Psoas muscle (tissue), 7 donors: ENCODE measurements at regions not wholly inside any gene's neighbourhood (a gene's known extent, or its start where the extent isn't known, plus 50 kb on each side); places are given as distances from the start of the nearest gene placed in this dataset.

ENCODE experiments used
- ATAC-seq, 4 donors: fragments of 200-7000 bp; cut with Tn5 transposase; one replicate each; pipeline ENCODE4 v1.9.1; 2020; ENCODE audit warnings: moderate library complexity in 3 of 4, mild to moderate bottlenecking in 2 of 4
- DNase-seq, 2 donors: peaks; one replicate each; pipeline ENCODE4 v3.0.0-alpha.2; 2020
- H3K27ac ChIP-seq: fragments of 200-600 bp; one replicate; pipeline ENCODE4 v1.8.0; 2022
- H3K27me3 ChIP-seq, 3 donors: fragments of 200-600 bp in 1 of 3; one replicate each; pipeline versions ENCODE4 v1.6.1 to v1.8.0; 2013 to 2022; ENCODE audit warnings: low read length in 2 of 3, mild to moderate bottlenecking in 2 of 3, moderate library complexity in 1 of 3; ENCODE audit not compliant: insufficient read depth in 3 of 3
- H3K36me3 ChIP-seq, 2 donors: fragments of 200-600 bp in 1 of 2; one replicate each; pipeline versions ENCODE4 v1.6.1 to v1.8.0; 2013 to 2022; ENCODE audit warnings: low read depth in 1 of 2, mild to moderate bottlenecking in 1 of 2, moderate library complexity in 1 of 2; ENCODE audit not compliant: insufficient read depth in 1 of 2
- H3K4me1 ChIP-seq: fragments of 200-600 bp; one replicate; pipeline ENCODE4 v1.8.0; 2022
- H3K4me3 ChIP-seq: fragments of 200-600 bp; one replicate; pipeline ENCODE4 v1.8.0; 2022; ENCODE audit warnings: mild to moderate bottlenecking
- H3K9me3 ChIP-seq: fragments of 200-600 bp; one replicate; pipeline ENCODE4 v1.8.0; 2022
- CTCF ChIP-seq: fragments of 200-600 bp; IDR thresholded peaks from one replicate; pipeline ENCODE4 v1.8.0; 2022; ENCODE audit warnings: antibody characterized with exemption
- WGBS, 3 donors: extraction: QIAGEN DNeasy Blood & Tissue Kit; methylation state at CpG; one replicate each; pipeline versions ENCODE4 v1.1.6 to v1.1.7; 2013; 5-methylcytosine and 5-hydroxymethylcytosine counted together
- intact Hi-C, 2 donors: fragments of 100-400 bp; cut with DNase I; formaldehyde crosslinking; loops; one replicate each; pipeline versions ENCODE4 v1.11.0 to v1.14.2; 2022
- donor health status: healthy with polysubstance abuse.
- donor health status: DM: no; HTN: no; CAD: no; lungs with moderate emphysema.
- donor health status: Bipolar disorder and iron deficiency.
- donor health status: healthy.
- donor health status: DM: yes; HTN: yes; CAD: no.
- donor health status: DM: no; HTN: no; CAD: no.
- donor health status: DM: yes; HTN: yes; CAD: no.

- Histone ChIP-seq H3K36me3 (no peaks in the 10 kb centered on the region), H3K27ac (no peak overlapping the region), H3K27me3 (no peaks in the 10 kb centered on the region), H3K4me3 (no peak overlapping the region), H3K9me3 (no peaks in the 10 kb centered on the region), H3K4me1 (no peaks in the 10 kb centered on the region)
- 43 to 64% (median 44%) methylated on average over 2 of the region's 2 CpGs for WGBS, 3 donors
- TF ChIP-seq CTCF, result no peak
- intact Hi-C loops, result no loop called here
- no peak for DNase-seq
- ATAC-seq, result no peak
These were observed 977.6 kb downstream of the SLITRK5 start for GRCh38 chr13:88648598-88649373.

GRCh38 chr13:88649855-88650254 is 978.7 kb downstream of the SLITRK5 start:
- no peak overlapping the region for H3K27ac ChIP-seq
- no peak for DNase-seq
- no peaks in the 10 kb centered on the region for H3K4me1 ChIP-seq
- TF ChIP-seq CTCF, result no peak
- H3K27me3 ChIP-seq, result no peaks in the 10 kb centered on the region
- no peak overlapping the region for H3K4me3 ChIP-seq
- intact Hi-C loops, result no loop called here
- 79 to 84% (median 80%) methylated on average over 4 of the region's 4 CpGs for WGBS, 3 donors
- ATAC-seq, result no peak
- H3K36me3 ChIP-seq, result no peaks in the 10 kb centered on the region
- H3K9me3 ChIP-seq, result no peaks in the 10 kb centered on the region

GRCh38 chr13:88651531-88651930 is 980.4 kb downstream of the SLITRK5 start:
- no peaks in the 10 kb centered on the region for H3K9me3 ChIP-seq
- H3K27me3 ChIP-seq, result no peaks in the 10 kb centered on the region
- H3K4me1 ChIP-seq, result no peaks in the 10 kb centered on the region
- H3K4me3 ChIP-seq, result no peak overlapping the region
- TF ChIP-seq CTCF, result no peak
- no peak overlapping the region for H3K27ac ChIP-seq
- ATAC-seq (no peak), DNase-seq (no peak)
- no peaks in the 10 kb centered on the region for H3K36me3 ChIP-seq
- intact Hi-C loops, result no loop called here
- WGBS, 3 donors, result 78 to 83% (median 83%) methylated on average over 5 of the region's 5 CpGs

GRCh38 chr13:88656751-88657150 is 985.6 kb downstream of the SLITRK5 start:
- no peaks in the 10 kb centered on the region for H3K4me1 ChIP-seq
- 33 to 51% (median 48%) methylated on average over 6 of the region's 6 CpGs for WGBS, 3 donors
- no peak overlapping the region for H3K27ac ChIP-seq
- H3K4me3 ChIP-seq, result no peak overlapping the region
- H3K9me3 ChIP-seq, result no peaks in the 10 kb centered on the region
- intact Hi-C loops, result no loop called here
- H3K27me3 ChIP-seq, result no peaks in the 10 kb centered on the region
- no peak for TF ChIP-seq CTCF
- no peak for ATAC-seq
- H3K36me3 ChIP-seq, result no peaks in the 10 kb centered on the region
- DNase-seq, result no peak

GRCh38 chr13:88670509-88670908 is 999.3 kb downstream of the SLITRK5 start:
- Histone ChIP-seq H3K27me3 (no peaks in the 10 kb centered on the region), H3K4me1 (no peaks in the 10 kb centered on the region), H3K27ac (no peak overlapping the region), H3K9me3 (no peaks in the 10 kb centered on the region), H3K36me3 (no peaks in the 10 kb centered on the region), H3K4me3 (no peak overlapping the region)
- ATAC-seq, result no peak
- 69 to 91% (median 86%) methylated on average over 1 of the region's 1 CpG for WGBS, 3 donors
- no peak for TF ChIP-seq CTCF
- no peak for DNase-seq
- intact Hi-C loops, result no loop called here
